RCC 7860 (cell line): ENCODE measurements at regions not wholly inside any gene's neighbourhood (a gene's known extent, or its start where the extent isn't known, plus 50 kb on each side); places are given as distances from the start of the nearest gene placed in this dataset.
A peak's percentile ranks its signal among the peaks of the same experiment; 100 is the strongest.

ENCODE experiments used
- DNase-seq: peaks from one replicate; pipeline ENCODE4 v3.0.0-alpha.2; 2015; ENCODE audit warnings: low spot score
- FAIRE-seq: peaks from 2 replicates; lab custom pipeline; 2012; peaks lifted over from hg19 to GRCh38; lab: Jason Lieb, UNC

- FAIRE-seq (no peak), DNase-seq (no peak)
Measured at GRCh38 chr2:217749008-217749407, 253.8 kb downstream of the TNS1 start.

GRCh38 chr2:217746808-217747207, 256.0 kb downstream of the TNS1 start:
- DNase-seq (no peak), FAIRE-seq (no peak)

- DNase-seq: no peak
- no peak for FAIRE-seq
Measured at GRCh38 chr2:217743966-217744761, 258.6 kb downstream of the TNS1 start.

- DNase-seq (no peak), FAIRE-seq (no peak)
Measured at GRCh38 chr2:217743407-217743806, 259.4 kb downstream of the TNS1 start.

GRCh38 chr2:217742841-217743240, 260.0 kb downstream of the TNS1 start:
- no peak for FAIRE-seq
- no peak for DNase-seq

- no peak for FAIRE-seq
- no peak for DNase-seq
Measured at GRCh38 chr2:217742276-217742675, 260.5 kb downstream of the TNS1 start.

GRCh38 chr2:217741381-217741955, 261.3 kb downstream of the TNS1 start:
- DNase-seq: no peak
- no peak for FAIRE-seq

GRCh38 chr2:217740756-217741155, 262.0 kb downstream of the TNS1 start:
- DNase-seq (no peak), FAIRE-seq (no peak)

GRCh38 chr2:217740178-217740577, 262.6 kb downstream of the TNS1 start:
- FAIRE-seq (no peak), DNase-seq (no peak)

GRCh38 chr2:217739741-217740140, 263.1 kb downstream of the TNS1 start:
- FAIRE-seq: no peak
- no peak for DNase-seq

GRCh38 chr2:217738061-217738460, 264.7 kb downstream of the TNS1 start:
- FAIRE-seq (no peak), DNase-seq (no peak)

GRCh38 chr2:217736776-217737550, 265.8 kb downstream of the TNS1 start:
- FAIRE-seq: no peak
- DNase-seq: peak; percentile 52

- DNase-seq: no peak
- FAIRE-seq: no peak
Measured at GRCh38 chr2:217735899-217736298, 266.9 kb downstream of the TNS1 start.

- no peak for FAIRE-seq
- DNase-seq: no peak
Measured at GRCh38 chr2:217735034-217735433, 267.8 kb downstream of the TNS1 start.

- DNase-seq (no peak), FAIRE-seq (no peak)
Measured at GRCh38 chr2:217733461-217733860, 269.3 kb downstream of the TNS1 start.

GRCh38 chr2:217732992-217733391, 269.8 kb downstream of the TNS1 start:
- FAIRE-seq: no peak
- DNase-seq: no peak

- no peak for FAIRE-seq
- no peak for DNase-seq
Measured at GRCh38 chr2:217731805-217732204, 271.0 kb downstream of the TNS1 start.

- FAIRE-seq (no peak), DNase-seq (no peak)
Measured at GRCh38 chr2:217729421-217730053, 273.3 kb downstream of the TNS1 start.

GRCh38 chr2:217727801-217728200, 275.0 kb downstream of the TNS1 start:
- no peak for FAIRE-seq
- no peak for DNase-seq

- DNase-seq (no peak), FAIRE-seq (no peak)
Measured at GRCh38 chr2:217725409-217725808, 277.4 kb downstream of the TNS1 start.

GRCh38 chr2:217724471-217724870, 278.3 kb downstream of the TNS1 start:
- no peak for FAIRE-seq

More at GRCh38 chr2:217724471-217724870, 278.3 kb downstream of the TNS1 start:
- no peak for DNase-seq
